ENCODE measurements at regions not wholly inside any gene's neighbourhood (a gene's known extent, or its start where the extent isn't known, plus 50 kb on each side); places are given as distances from the start of the nearest gene placed in this dataset.

- TF ChIP-seq CTCF (IDR thresholded peaks at IDR 0.05; ENCODE audit: low read length) (no peak), EZH2 (IDR thresholded peaks at IDR 0.05; ENCODE audit: borderline replicate concordance, low read length) (no peak)
These were observed 797.4 kb downstream of the SUCLG1 start for GRCh38 chr2:83661711-83662110.
